ENCODE measurements at regions not wholly inside any gene's neighbourhood (a gene's known extent, or its start where the extent isn't known, plus 50 kb on each side); places are given as distances from the start of the nearest gene placed in this dataset.
"Not testable (repeated sequence)": the region's sequence is repeated elsewhere in the genome, so short reads cannot be mapped to it uniquely, and the experiment has no call there.

GRCh38 chr6:170003451-170004160 lies 252.2 kb downstream of the ERMARD start:
- no peak for DNase-seq (ENCODE audit: low spot score)

GRCh38 chr6:170003027-170003426 lies 251.6 kb downstream of the ERMARD start:
- DNase-seq (ENCODE audit: low spot score): no peak

- not testable (repeated sequence) for DNase-seq (ENCODE audit: low spot score)
Observed at GRCh38 chr6:170001782-170002181, 250.4 kb downstream of the ERMARD start.

- no peak for DNase-seq (ENCODE audit: low spot score)
Observed at GRCh38 chr6:170000071-170000843, 248.8 kb downstream of the ERMARD start.

- DNase-seq (ENCODE audit: low spot score): peak; percentile 33
Observed at GRCh38 chr6:169999367-169999766, 247.9 kb downstream of the ERMARD start.

- peak; percentile 45 for DNase-seq (ENCODE audit: low spot score)
Observed at GRCh38 chr6:169998457-169998856, 247.0 kb downstream of the ERMARD start.

GRCh38 chr6:169997930-169998218 lies 246.5 kb downstream of the ERMARD start:
- DNase-seq (ENCODE audit: low spot score): peak; percentile 85

GRCh38 chr6:169997187-169997929 lies 245.9 kb downstream of the ERMARD start:
- peak; percentile 84 for DNase-seq (ENCODE audit: low spot score)

GRCh38 chr6:169996378-169997051 lies 245.1 kb downstream of the ERMARD start:
- DNase-seq (ENCODE audit: low spot score): no peak

GRCh38 chr6:169994739-169995138 lies 243.3 kb downstream of the ERMARD start:
- DNase-seq (ENCODE audit: low spot score): peak; percentile 60

GRCh38 chr6:169993861-169994481 lies 242.5 kb downstream of the ERMARD start:
- DNase-seq (ENCODE audit: low spot score): peak; percentile 88

GRCh38 chr6:169991913-169992312 lies 240.5 kb downstream of the ERMARD start:
- peak; percentile 18 for DNase-seq (ENCODE audit: low spot score)

- no peak for DNase-seq (ENCODE audit: low spot score)
Observed at GRCh38 chr6:169991031-169991390, 239.6 kb downstream of the ERMARD start.

GRCh38 chr6:169990095-169991030 lies 238.9 kb downstream of the ERMARD start:
- peak; percentile 85 for DNase-seq (ENCODE audit: low spot score)

GRCh38 chr6:169989594-169989993 lies 238.2 kb downstream of the ERMARD start:
- DNase-seq (ENCODE audit: low spot score): no peak

GRCh38 chr6:169988769-169989550 lies 237.5 kb downstream of the ERMARD start:
- peak; percentile 83 for DNase-seq (ENCODE audit: low spot score)

GRCh38 chr6:169986848-169987498 lies 235.6 kb downstream of the ERMARD start:
- DNase-seq (ENCODE audit: low spot score): peak; percentile 73

- peak; percentile 85 for DNase-seq (ENCODE audit: low spot score)
Observed at GRCh38 chr6:169986171-169986847, 234.9 kb downstream of the ERMARD start.
